ENCODE measurements at regions not wholly inside any gene's neighbourhood (a gene's known extent, or its start where the extent isn't known, plus 50 kb on each side); places are given as distances from the start of the nearest gene placed in this dataset.

GRCh38 chr2:76073992-76074604, 363.4 kb upstream of the GCFC2 start:
- BruUV-seq (replicated peaks) = no TSS peak
- H3K27me3 ChIP-seq (ENCODE audit: insufficient read depth, low read length) = no peaks in the 10 kb centered on the region
- intact Hi-C loops (cut with micrococcal nuclease) = no loop called here
- TF ChIP-seq REST (IDR thresholded peaks at IDR 0.05; ENCODE audit: low read depth) (no peak), TCF7L2 (IDR thresholded peaks at IDR 0.05; ENCODE audit: borderline replicate concordance, extremely low read depth, insufficient read depth, insufficient read length) (no peak), POLR2AphosphoS5 (IDR thresholded peaks at IDR 0.05; ENCODE audit: low read depth, low read length) (no peak), SRF (IDR thresholded peaks at IDR 0.05; ENCODE audit: low read depth) (no peak), POLR2A (IDR thresholded peaks at IDR 0.05; ENCODE audit: borderline replicate concordance, extremely low read depth, insufficient read depth, insufficient read length) (no peak), ZNF274 (IDR thresholded peaks at IDR 0.05; ENCODE audit: low read depth, low read length) (no peak), EGR1 (IDR thresholded peaks at IDR 0.05; ENCODE audit: low read depth) (no peak), CBX3 (IDR thresholded peaks at IDR 0.05; ENCODE audit: low read depth) (no peak), ELF1 (IDR thresholded peaks at IDR 0.05; ENCODE audit: borderline replicate concordance, low read depth) (no peak), EZH2 (IDR thresholded peaks at IDR 0.05) (no peak), YY1 (IDR thresholded peaks at IDR 0.05; ENCODE audit: extremely low read depth, insufficient replicate concordance, low read depth, low read length) (no peak), SIN3A (IDR thresholded peaks at IDR 0.05; ENCODE audit: low read depth) (no peak), CTCF (IDR thresholded peaks at IDR 0.05 in 2 of 3, conservative IDR thresholded peaks at IDR 0.05 in 1 of 3; ENCODE audit: borderline replicate concordance in 1 of 3, insufficient read depth in 1 of 3, low read depth in 2 of 3, low read length in 2 of 3) (no peak), EZH2phosphoT487 (IDR thresholded peaks at IDR 0.05; ENCODE audit: borderline replicate concordance) (no peak), RAD21 (IDR thresholded peaks at IDR 0.05; ENCODE audit: low read depth) (no peak), CEBPB (IDR thresholded peaks at IDR 0.05; ENCODE audit: low read depth) (no peak), JUND (IDR thresholded peaks at IDR 0.05) (no peak), ZFX (IDR thresholded peaks at IDR 0.05) (no peak)
- TF ChIP-seq, protein P1, sequence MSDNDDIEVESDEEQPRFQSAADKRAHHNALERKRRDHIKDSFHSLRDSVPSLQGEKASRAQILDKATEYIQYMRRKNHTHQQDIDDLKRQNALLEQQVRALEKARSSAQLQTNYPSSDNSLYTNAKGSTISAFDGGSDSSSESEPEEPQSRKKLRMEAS (IDR thresholded peaks at IDR 0.05) = no peak
- TF ChIP-seq, protein P2, sequence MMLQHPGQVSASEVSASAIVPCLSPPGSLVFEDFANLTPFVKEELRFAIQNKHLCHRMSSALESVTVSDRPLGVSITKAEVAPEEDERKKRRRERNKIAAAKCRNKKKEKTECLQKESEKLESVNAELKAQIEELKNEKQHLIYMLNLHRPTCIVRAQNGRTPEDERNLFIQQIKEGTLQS (IDR thresholded peaks at IDR 0.05) = no peak
- H3K36me3 ChIP-seq (ENCODE audit: control insufficient read depth in 1 of 2, insufficient read depth in 2 of 2, low read length in 2 of 2) = no peaks in the 10 kb centered on the region; a peak in 1 of 4 replicates
- H3K4me1 ChIP-seq (ENCODE audit: control insufficient read depth in 1 of 2, insufficient read depth in 2 of 2, low read length in 2 of 2) = no peaks in the 10 kb centered on the region
- ChIA-PET CTCF (no interaction called here), RAD21 (ENCODE audit: low non-redundant PET in 1 of 2, low total read pairs in 2 of 2, uncharacterized antibody in 2 of 2, unreplicated experiment in 2 of 2) (no interaction called here), POLR2A (no interaction called here)
- H4K20me1 ChIP-seq (ENCODE audit: insufficient read depth) = no peaks in the 10 kb centered on the region; the same call in 1 of the 2 replicates
- no peak overlapping the region for H3K9ac ChIP-seq (ENCODE audit: low read length)
- peaks cover 8 to 10% of the 10 kb centered on the region in 2 experiments; a peak in 3 of 4 replicates for H3K9me3 ChIP-seq (ENCODE audit: control insufficient read depth in 1 of 2, insufficient read depth in 1 of 2, low read depth in 1 of 2, low read length in 2 of 2)
- no peak for DNase-seq (ENCODE audit: low read depth, low spot score)
- no peak overlapping the region for H3K27ac ChIP-seq (ENCODE audit: low read depth, low read length)
- no peak overlapping the region for H2AFZ ChIP-seq (ENCODE audit: low read depth, low read length, poor library complexity, severe bottlenecking)
- no peaks in the 10 kb centered on the region for H3K79me2 ChIP-seq (ENCODE audit: insufficient read depth, low read length)
- no peak for ATAC-seq
- no peak overlapping the region for H3K4me2 ChIP-seq (ENCODE audit: low read length)
- no peak overlapping the region for H3K4me3 ChIP-seq (replicated peaks in 1 of 2; ENCODE audit: low read depth in 1 of 2, low read length in 2 of 2)
- no peaks in the 10 kb centered on the region for H3K9me2 ChIP-seq (ENCODE audit: insufficient read depth)
